ENCODE measurements at regions not wholly inside any gene's neighbourhood (a gene's known extent, or its start where the extent isn't known, plus 50 kb on each side); places are given as distances from the start of the nearest gene placed in this dataset.
"Not testable (repeated sequence)": the region's sequence is repeated elsewhere in the genome, so short reads cannot be mapped to it uniquely, and the experiment has no call there.

GRCh38 chr18:76013057-76013456 lies 482.0 kb downstream of the ZNF516 start:
- Mint-ChIP-seq H3K36me3 (no peaks in the 10 kb centered on the region), H3K27me3 (no peaks in the 10 kb centered on the region), H3K4me3 (no peak overlapping the region), H3K27ac (no peak overlapping the region), H3K4me1 (ENCODE audit: low read depth) (no peaks in the 10 kb centered on the region), H3K9me3 (no peaks in the 10 kb centered on the region)
- CTCF ChIA-PET: no interaction called here
- POLR2A ChIA-PET: no interaction called here
- DNase-seq: no peak
- intact Hi-C loops (cut with micrococcal nuclease): no loop called here

GRCh38 chr18:76005632-76006208 lies 489.3 kb downstream of the ZNF516 start:
- H3K27me3 Mint-ChIP-seq: no peaks in the 10 kb centered on the region
- intact Hi-C loops (cut with micrococcal nuclease): no loop called here
- H3K4me3 Mint-ChIP-seq: no peak overlapping the region
- H3K9me3 Mint-ChIP-seq: peaks cover 2% of the 10 kb centered on the region
- no peak overlapping the region for H3K27ac Mint-ChIP-seq
- CTCF ChIA-PET: no interaction called here
- POLR2A ChIA-PET: no interaction called here
- no peak for DNase-seq
- no peaks in the 10 kb centered on the region for H3K4me1 Mint-ChIP-seq (ENCODE audit: low read depth)
- no peaks in the 10 kb centered on the region for H3K36me3 Mint-ChIP-seq

GRCh38 chr18:75987913-75988312 lies 507.1 kb downstream of the ZNF516 start:
- DNase-seq; H3K9me3 Mint-ChIP-seq; H3K27me3 Mint-ChIP-seq; POLR2A ChIA-PET; intact Hi-C loops (cut with micrococcal nuclease); H3K27ac Mint-ChIP-seq; H3K4me3 Mint-ChIP-seq; CTCF ChIA-PET; H3K36me3 Mint-ChIP-seq; H3K4me1 Mint-ChIP-seq (ENCODE audit: low read depth): not testable (repeated sequence)

- CTCF ChIA-PET: no interaction called here
- POLR2A ChIA-PET: no interaction called here
- Mint-ChIP-seq H3K27ac (no peak overlapping the region), H3K9me3 (no peaks in the 10 kb centered on the region), H3K27me3 (no peaks in the 10 kb centered on the region), H3K4me3 (no peak overlapping the region), H3K4me1 (ENCODE audit: low read depth) (no peaks in the 10 kb centered on the region), H3K36me3 (no peaks in the 10 kb centered on the region)
- intact Hi-C loops (cut with micrococcal nuclease): no loop called here
- no peak for DNase-seq
Observed at GRCh38 chr18:75984853-75985252, 510.2 kb downstream of the ZNF516 start.

- POLR2A ChIA-PET: no interaction called here
- intact Hi-C loops (cut with micrococcal nuclease): no loop called here
- DNase-seq: no peak
- H3K4me3 Mint-ChIP-seq: no peak overlapping the region
- no peak overlapping the region for H3K27ac Mint-ChIP-seq
- H3K36me3 Mint-ChIP-seq: no peaks in the 10 kb centered on the region
- CTCF ChIA-PET: no interaction called here
- no peaks in the 10 kb centered on the region for H3K27me3 Mint-ChIP-seq
- no peaks in the 10 kb centered on the region for H3K9me3 Mint-ChIP-seq
- no peaks in the 10 kb centered on the region for H3K4me1 Mint-ChIP-seq (ENCODE audit: low read depth)
Observed at GRCh38 chr18:75981102-75981501, 513.9 kb downstream of the ZNF516 start.

GRCh38 chr18:75977081-75977480 lies 518.0 kb downstream of the ZNF516 start:
- CTCF ChIA-PET: no interaction called here
- intact Hi-C loops (cut with micrococcal nuclease): no loop called here
- Mint-ChIP-seq H3K36me3 (no peaks in the 10 kb centered on the region), H3K27me3 (peaks cover 1% of the 10 kb centered on the region), H3K9me3 (no peaks in the 10 kb centered on the region), H3K4me1 (ENCODE audit: low read depth) (no peaks in the 10 kb centered on the region), H3K4me3 (no peak overlapping the region), H3K27ac (no peak overlapping the region)
- POLR2A ChIA-PET: no interaction called here
- no peak for DNase-seq

GRCh38 chr18:75970212-75970611 lies 524.8 kb downstream of the ZNF516 start:
- ChIA-PET POLR2A (no interaction called here), CTCF (no interaction called here)
- intact Hi-C loops (cut with micrococcal nuclease): no loop called here
- Mint-ChIP-seq H3K9me3 (no peaks in the 10 kb centered on the region), H3K4me1 (ENCODE audit: low read depth) (no peaks in the 10 kb centered on the region), H3K36me3 (no peaks in the 10 kb centered on the region), H3K27me3 (peaks cover 1% of the 10 kb centered on the region), H3K4me3 (no peak overlapping the region), H3K27ac (no peak overlapping the region)
- DNase-seq: no peak

GRCh38 chr18:75966431-75966830 lies 528.6 kb downstream of the ZNF516 start:
- intact Hi-C loops (cut with micrococcal nuclease): no loop called here
- Mint-ChIP-seq H3K9me3 (no peaks in the 10 kb centered on the region), H3K27ac (no peak overlapping the region), H3K36me3 (no peaks in the 10 kb centered on the region), H3K4me3 (no peak overlapping the region), H3K27me3 (no peaks in the 10 kb centered on the region), H3K4me1 (ENCODE audit: low read depth) (no peaks in the 10 kb centered on the region)
- ChIA-PET CTCF (no interaction called here), POLR2A (no interaction called here)
- DNase-seq: no peak

GRCh38 chr18:75962036-75962572 lies 532.9 kb downstream of the ZNF516 start:
- CTCF ChIA-PET: no interaction called here
- POLR2A ChIA-PET: no interaction called here

GRCh38 chr18:75960356-75960755 lies 532.9 kb upstream of the SMIM21 start:
- H3K27me3 Mint-ChIP-seq; H3K9me3 Mint-ChIP-seq; H3K4me1 Mint-ChIP-seq (ENCODE audit: low read depth); H3K36me3 Mint-ChIP-seq; POLR2A ChIA-PET; H3K4me3 Mint-ChIP-seq; H3K27ac Mint-ChIP-seq; DNase-seq; CTCF ChIA-PET; intact Hi-C loops (cut with micrococcal nuclease): not testable (repeated sequence)

More at GRCh38 chr18:75962036-75962572, 532.9 kb downstream of the ZNF516 start:
- no peaks in the 10 kb centered on the region for H3K27me3 Mint-ChIP-seq
- no peak overlapping the region for H3K27ac Mint-ChIP-seq
- no peak overlapping the region for H3K4me3 Mint-ChIP-seq
- H3K36me3 Mint-ChIP-seq: no peaks in the 10 kb centered on the region
- no peaks in the 10 kb centered on the region for H3K4me1 Mint-ChIP-seq (ENCODE audit: low read depth)
- intact Hi-C loops (cut with micrococcal nuclease): no loop called here
- DNase-seq: no peak
- H3K9me3 Mint-ChIP-seq: no peaks in the 10 kb centered on the region

- CTCF ChIA-PET: no interaction called here
- no peaks in the 10 kb centered on the region for H3K27me3 Mint-ChIP-seq
- H3K4me3 Mint-ChIP-seq: no peak overlapping the region
- no peak for DNase-seq
- H3K36me3 Mint-ChIP-seq: no peaks in the 10 kb centered on the region
- H3K27ac Mint-ChIP-seq: no peak overlapping the region
- no peaks in the 10 kb centered on the region for H3K9me3 Mint-ChIP-seq
- intact Hi-C loops (cut with micrococcal nuclease): no loop called here
- no peaks in the 10 kb centered on the region for H3K4me1 Mint-ChIP-seq (ENCODE audit: low read depth)
- POLR2A ChIA-PET: no interaction called here
Observed at GRCh38 chr18:75959150-75959549, 531.6 kb upstream of the SMIM21 start.

- H3K36me3 Mint-ChIP-seq: no peaks in the 10 kb centered on the region
- CTCF ChIA-PET: no interaction called here
- no peaks in the 10 kb centered on the region for H3K27me3 Mint-ChIP-seq
- POLR2A ChIA-PET: no interaction called here
- intact Hi-C loops (cut with micrococcal nuclease): no loop called here
- H3K9me3 Mint-ChIP-seq: no peaks in the 10 kb centered on the region
- no peaks in the 10 kb centered on the region for H3K4me1 Mint-ChIP-seq (ENCODE audit: low read depth)
- DNase-seq: no peak
- no peak overlapping the region for H3K27ac Mint-ChIP-seq
- no peak overlapping the region for H3K4me3 Mint-ChIP-seq
Observed at GRCh38 chr18:75958683-75959082, 531.2 kb upstream of the SMIM21 start.

- intact Hi-C loops (cut with micrococcal nuclease): no loop called here
- H3K27me3 Mint-ChIP-seq: no peaks in the 10 kb centered on the region
- no peak overlapping the region for H3K4me3 Mint-ChIP-seq
- H3K4me1 Mint-ChIP-seq (ENCODE audit: low read depth): no peaks in the 10 kb centered on the region
- H3K27ac Mint-ChIP-seq: no peak overlapping the region
- H3K9me3 Mint-ChIP-seq: peaks cover 20% of the 10 kb centered on the region
- ChIA-PET POLR2A (no interaction called here), CTCF (no interaction called here)
- H3K36me3 Mint-ChIP-seq: no peaks in the 10 kb centered on the region
- DNase-seq: no peak
Observed at GRCh38 chr18:75945265-75945933, 517.9 kb upstream of the SMIM21 start.
